Stimulated activated naive CD8-positive, alpha-beta T cell treated with anti-CD3 and anti-CD28 coated beads, Interleukin-15, Interleukin-2, amounts not matched to agents 100 ng/mL and 50 ng/mL, for 24 hours (primary cell): ENCODE measurements at regions not wholly inside any gene's neighbourhood (a gene's known extent, or its start where the extent isn't known, plus 50 kb on each side); places are given as distances from the start of the nearest gene placed in this dataset.
A peak's percentile ranks its signal among the peaks of the same experiment; 100 is the strongest.

Experiments used
- H3K27ac Mint-ChIP-seq: one replicate; pipeline ENCODE4 v1.8.0; 2021; ENCODE audit warnings: mild to moderate bottlenecking, mixed read lengths
- H3K27me3 Mint-ChIP-seq: one replicate; pipeline ENCODE4 v1.8.0; 2021; ENCODE audit warnings: mixed read lengths
- H3K36me3 Mint-ChIP-seq: one replicate; pipeline ENCODE4 v1.8.0; 2021; ENCODE audit warnings: low read depth, mixed read lengths
- H3K4me1 Mint-ChIP-seq: one replicate; pipeline ENCODE4 v1.8.0; 2021; ENCODE audit warnings: low read depth, mixed read lengths
- H3K4me3 Mint-ChIP-seq: one replicate; pipeline ENCODE4 v1.8.0; 2021; ENCODE audit warnings: mild to moderate bottlenecking, mixed read lengths
- H3K9me3 Mint-ChIP-seq: one replicate; pipeline ENCODE4 v1.8.0; 2021; ENCODE audit warnings: mixed read lengths

DNA sequence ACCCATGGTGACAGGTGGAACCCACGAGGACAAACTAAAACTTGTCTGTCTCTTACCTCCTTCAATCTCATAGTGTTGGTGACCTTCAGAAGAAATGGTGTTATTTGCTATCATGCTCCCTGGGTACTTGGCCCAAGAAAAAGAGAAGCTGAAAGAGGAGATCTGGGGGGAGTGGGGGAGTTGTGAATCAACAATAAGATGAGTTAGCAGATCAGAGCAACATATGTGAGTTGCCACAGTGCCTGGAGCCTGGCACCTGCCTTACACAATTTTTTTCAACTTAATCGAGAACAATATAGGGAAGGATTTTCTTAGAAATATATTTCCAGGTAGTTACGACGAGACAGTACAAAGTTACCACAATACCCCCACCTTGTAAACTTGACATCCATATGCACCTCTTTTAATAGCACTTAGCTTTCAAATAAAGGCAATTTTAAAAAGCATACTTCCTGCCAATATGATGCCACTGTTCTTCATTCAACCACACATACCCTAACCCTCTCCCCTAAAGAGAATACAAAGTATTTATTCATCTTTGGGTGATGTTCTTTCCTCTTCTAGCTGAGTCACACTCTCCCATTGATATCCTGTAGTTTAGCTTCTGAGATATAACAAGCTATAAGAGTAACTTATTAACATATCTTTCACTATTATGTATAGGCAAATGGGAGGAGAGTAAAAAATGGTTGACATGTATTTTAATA lies 424.1 kb upstream of the OR4E1 start:
- no peaks in the 10 kb centered on the region for H3K9me3 Mint-ChIP-seq
- H3K4me1 Mint-ChIP-seq, result peaks cover 55% of the 10 kb centered on the region
- H3K4me3 Mint-ChIP-seq, result peak overlapping the region; percentile 43
- H3K27me3 Mint-ChIP-seq, result no peaks in the 10 kb centered on the region
- H3K27ac Mint-ChIP-seq, result peak overlapping the region; percentile 79
- no peaks in the 10 kb centered on the region for H3K36me3 Mint-ChIP-seq

GRCh38 chr14:22097072-22097471 lies 423.5 kb upstream of the OR4E1 start:
- Mint-ChIP-seq H3K9me3 (no peaks in the 10 kb centered on the region), H3K4me1 (peaks cover 55% of the 10 kb centered on the region), H3K4me3 (peak overlapping the region; percentile 70), H3K27me3 (no peaks in the 10 kb centered on the region), H3K36me3 (no peaks in the 10 kb centered on the region), H3K27ac (peak overlapping the region; percentile 79)

DNA sequence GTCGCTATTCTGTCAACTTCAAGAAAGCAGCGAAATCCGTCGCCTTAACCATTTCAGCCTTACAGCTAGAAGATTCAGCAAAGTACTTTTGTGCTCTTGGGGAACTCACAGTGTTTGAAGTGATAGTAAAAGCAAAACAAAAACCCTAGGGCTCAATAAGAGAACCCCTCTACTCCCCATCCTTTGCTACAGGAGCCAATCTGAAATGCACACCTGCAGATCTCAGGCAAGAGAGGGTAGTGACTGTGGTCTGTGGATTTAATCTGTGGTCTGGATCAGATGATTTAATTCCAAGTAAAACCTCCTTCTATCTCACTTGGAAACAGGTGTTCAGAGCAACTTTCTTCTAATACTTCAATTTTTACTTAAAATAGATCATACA lies 422.9 kb upstream of the OR4E1 start:
- peak overlapping the region; percentile 58 for H3K27ac Mint-ChIP-seq
- H3K9me3 Mint-ChIP-seq, result no peaks in the 10 kb centered on the region
- H3K4me1 Mint-ChIP-seq, result peaks cover 55% of the 10 kb centered on the region
- no peaks in the 10 kb centered on the region for H3K36me3 Mint-ChIP-seq
- H3K27me3 Mint-ChIP-seq, result no peaks in the 10 kb centered on the region
- H3K4me3 Mint-ChIP-seq, result peak overlapping the region; percentile 70

- H3K4me1 Mint-ChIP-seq, result peaks cover 55% of the 10 kb centered on the region
These were observed 422.4 kb upstream of the OR4E1 start for GRCh38 chr14:22095860-22096513.

GRCh38 chr14:22089940-22090339 lies 416.3 kb upstream of the OR4E1 start:
- Mint-ChIP-seq H3K27ac (no peak overlapping the region), H3K9me3 (no peaks in the 10 kb centered on the region), H3K4me1 (peaks cover 10% of the 10 kb centered on the region), H3K36me3 (no peaks in the 10 kb centered on the region), H3K27me3 (no peaks in the 10 kb centered on the region), H3K4me3 (no peak overlapping the region)

More at GRCh38 chr14:22095860-22096513, 422.4 kb upstream of the OR4E1 start:
- Mint-ChIP-seq H3K4me3 (peak overlapping the region; percentile 70), H3K9me3 (no peaks in the 10 kb centered on the region), H3K27me3 (no peaks in the 10 kb centered on the region), H3K36me3 (no peaks in the 10 kb centered on the region), H3K27ac (peak overlapping the region; percentile 58)

DNA sequence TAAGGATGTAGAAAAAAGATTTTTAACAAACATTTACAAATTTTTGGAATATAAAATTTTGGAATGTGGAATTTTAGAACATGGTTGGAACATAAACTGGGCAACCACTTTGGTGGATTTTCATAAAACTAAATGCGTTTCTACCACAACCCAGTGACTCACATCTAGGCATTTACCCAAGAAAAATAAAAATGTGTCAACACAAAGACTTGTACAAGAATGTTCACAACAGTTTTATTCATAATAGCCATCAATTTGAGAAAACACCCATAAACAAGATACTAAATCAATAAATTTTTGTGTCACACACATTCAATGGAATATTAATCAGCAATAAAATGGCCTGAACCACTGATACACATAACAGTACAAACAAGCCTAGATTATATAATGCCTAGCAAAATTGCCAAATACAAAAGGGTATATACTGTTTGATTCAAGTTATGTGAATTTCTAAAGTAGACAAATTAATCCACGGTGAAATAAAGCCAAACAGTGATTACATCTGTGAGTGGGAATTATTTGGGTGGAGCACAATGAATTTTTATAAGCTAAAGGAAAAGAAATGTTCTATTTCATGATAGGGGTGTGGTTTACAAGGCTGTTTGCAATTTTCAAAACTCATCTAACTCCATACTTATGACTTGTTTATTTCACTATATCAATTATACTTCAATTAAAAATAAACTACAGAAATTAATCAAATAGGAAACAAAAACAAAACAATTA lies 415.2 kb upstream of the OR4E1 start:
- no peak overlapping the region for H3K4me3 Mint-ChIP-seq

DNA sequence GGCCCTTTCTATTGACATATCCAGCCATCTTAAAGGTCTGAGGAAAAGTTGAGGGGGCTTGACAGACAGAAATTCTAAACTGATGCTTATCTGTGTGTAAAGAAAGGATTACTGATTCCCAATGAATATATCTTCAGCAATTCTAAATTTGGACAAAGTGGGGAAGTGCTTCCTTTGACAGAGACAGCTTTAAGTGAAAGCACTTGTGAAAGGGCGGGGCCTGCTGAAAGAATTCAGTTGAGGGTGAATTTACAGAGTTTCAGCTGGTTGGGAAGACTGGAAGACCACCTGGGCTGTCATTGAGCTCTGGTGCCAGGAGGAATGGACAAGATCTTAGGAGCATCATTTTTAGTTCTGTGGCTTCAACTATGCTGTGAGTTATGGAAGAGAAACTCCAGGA lies 412.5 kb upstream of the OR4E1 start:
- H3K9me3 Mint-ChIP-seq, result no peaks in the 10 kb centered on the region
- peak overlapping the region; percentile 47 for H3K27ac Mint-ChIP-seq
- H3K4me1 Mint-ChIP-seq, result peaks cover 22% of the 10 kb centered on the region
- peaks cover 3% of the 10 kb centered on the region for H3K27me3 Mint-ChIP-seq
- peak overlapping the region; percentile 72 for H3K4me3 Mint-ChIP-seq
- no peaks in the 10 kb centered on the region for H3K36me3 Mint-ChIP-seq

More for the DNA sequence above, 415.2 kb upstream of the OR4E1 start:
- Mint-ChIP-seq H3K27me3 (peaks cover 3% of the 10 kb centered on the region), H3K36me3 (no peaks in the 10 kb centered on the region), H3K4me1 (peaks cover 16% of the 10 kb centered on the region), H3K27ac (no peak overlapping the region), H3K9me3 (no peaks in the 10 kb centered on the region)

DNA sequence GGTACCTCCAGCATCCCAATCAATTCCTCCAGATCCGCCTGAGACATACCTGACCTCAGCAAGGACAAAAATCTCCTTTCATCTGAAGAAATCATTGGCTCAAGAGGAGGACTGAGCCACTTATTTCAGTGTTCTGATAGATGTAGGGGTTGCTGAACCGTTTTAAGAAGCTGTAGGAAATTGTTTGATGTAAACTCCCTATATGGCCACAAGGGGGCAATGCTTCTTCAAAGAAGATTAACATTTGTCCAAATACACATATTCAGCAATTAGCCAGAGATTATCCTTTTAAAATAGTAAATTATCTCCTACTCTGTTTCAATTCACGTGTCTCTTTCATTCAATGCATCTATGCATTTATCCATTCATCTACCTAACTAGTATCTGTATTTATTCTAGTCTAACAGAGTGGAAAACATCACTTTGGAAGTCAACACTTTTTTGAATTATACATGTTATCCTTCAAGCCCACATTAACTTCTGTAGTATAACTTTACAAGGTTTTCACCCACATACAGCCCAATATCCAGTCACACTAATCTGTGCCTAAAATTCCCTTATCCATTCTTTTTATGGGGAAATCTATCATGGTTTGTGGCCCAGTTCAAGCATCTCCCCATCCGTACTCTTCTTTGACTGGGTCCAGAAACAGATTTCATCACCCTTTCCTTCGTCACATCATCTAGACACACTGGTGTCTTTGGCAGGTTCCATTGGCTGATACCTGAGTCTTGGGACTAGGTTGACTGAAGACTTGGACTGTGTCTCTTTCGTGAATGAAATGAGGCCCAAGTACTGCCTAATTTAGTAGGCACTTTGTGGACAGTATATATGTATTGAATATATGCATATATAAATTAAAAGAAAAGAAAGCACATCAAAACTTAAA lies 411.0 kb upstream of the OR4E1 start:
- peak overlapping the region; percentile 68 for H3K27ac Mint-ChIP-seq
- peak overlapping the region; percentile 49 for H3K4me3 Mint-ChIP-seq
- H3K36me3 Mint-ChIP-seq, result no peaks in the 10 kb centered on the region
- H3K9me3 Mint-ChIP-seq, result no peaks in the 10 kb centered on the region
- H3K4me1 Mint-ChIP-seq, result peaks cover 23% of the 10 kb centered on the region
- H3K27me3 Mint-ChIP-seq, result peaks cover 3% of the 10 kb centered on the region

DNA sequence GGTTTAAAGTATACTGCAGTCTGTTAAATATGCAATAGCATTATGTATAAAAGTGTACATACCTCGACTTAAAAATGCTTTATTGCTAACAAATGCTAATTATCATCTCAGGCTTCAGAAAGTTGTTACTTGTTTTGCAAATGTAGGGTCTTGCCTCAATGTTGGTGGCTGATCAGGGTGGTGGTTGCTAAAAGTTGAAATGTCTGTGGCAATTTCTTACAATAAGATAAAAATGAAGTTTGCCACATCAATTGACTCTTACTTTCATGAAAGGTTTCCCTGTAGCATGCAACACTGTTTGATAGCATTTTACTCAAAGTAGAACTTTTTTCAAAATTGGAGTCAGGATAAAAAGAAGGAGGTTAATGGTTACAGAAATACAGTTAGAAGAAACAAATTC lies 407.7 kb upstream of the OR4E1 start:
- H3K4me1 Mint-ChIP-seq, result peaks cover 29% of the 10 kb centered on the region
- no peaks in the 10 kb centered on the region for H3K36me3 Mint-ChIP-seq
- H3K27me3 Mint-ChIP-seq, result peaks cover 3% of the 10 kb centered on the region
- peak overlapping the region; percentile 17 for H3K4me3 Mint-ChIP-seq
- H3K27ac Mint-ChIP-seq, result no peak overlapping the region
- H3K9me3 Mint-ChIP-seq, result no peaks in the 10 kb centered on the region

DNA sequence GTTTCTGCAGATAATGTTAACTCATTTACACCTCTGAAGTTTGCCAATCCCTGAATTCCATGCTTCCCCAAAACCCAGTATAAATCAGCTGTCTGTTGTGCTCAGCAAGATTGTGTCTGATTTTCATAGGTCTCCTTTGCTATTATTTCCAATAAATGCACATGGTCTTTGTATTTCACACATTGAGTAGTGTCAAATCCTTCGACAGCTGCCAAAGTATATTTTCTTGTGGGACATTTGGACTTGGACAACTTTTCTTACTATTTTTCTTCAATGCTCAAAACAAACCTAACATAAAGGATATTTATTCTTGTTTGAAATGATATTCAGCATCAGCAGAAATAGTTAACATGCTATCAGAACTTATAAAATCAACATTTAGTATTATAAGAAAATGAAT lies 406.1 kb upstream of the OR4E1 start:
- Mint-ChIP-seq H3K9me3 (no peaks in the 10 kb centered on the region), H3K27ac (no peak overlapping the region), H3K27me3 (peaks cover 3% of the 10 kb centered on the region), H3K4me1 (peaks cover 26% of the 10 kb centered on the region), H3K4me3 (no peak overlapping the region), H3K36me3 (no peaks in the 10 kb centered on the region)

DNA sequence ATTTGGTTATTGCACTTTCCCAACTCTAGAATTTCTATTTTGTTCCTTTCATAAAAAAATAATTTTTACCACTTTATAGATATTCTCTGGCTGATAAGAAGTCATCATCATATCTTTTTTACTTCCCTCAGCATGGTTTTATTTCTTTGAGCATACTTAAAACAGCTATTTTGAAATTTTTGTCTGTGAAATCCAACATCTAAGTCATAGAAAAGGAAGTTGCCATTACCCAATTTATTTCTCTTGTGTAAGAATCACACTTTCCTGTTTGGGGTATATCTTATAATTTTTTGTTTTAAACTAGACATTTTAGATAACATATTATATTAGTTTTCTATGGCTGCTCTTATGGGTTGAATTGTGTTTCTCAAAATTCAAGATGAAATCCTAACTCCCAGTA lies 400.2 kb upstream of the OR4E1 start:
- Mint-ChIP-seq H3K9me3 (no peaks in the 10 kb centered on the region), H3K27ac (peak overlapping the region; percentile 71), H3K4me3 (no peak overlapping the region), H3K4me1 (peaks cover 43% of the 10 kb centered on the region), H3K36me3 (no peaks in the 10 kb centered on the region), H3K27me3 (no peaks in the 10 kb centered on the region)

- Mint-ChIP-seq H3K27me3 (peaks cover 3% of the 10 kb centered on the region), H3K9me3 (no peaks in the 10 kb centered on the region), H3K36me3 (no peaks in the 10 kb centered on the region), H3K4me3 (peak overlapping the region; percentile 86), H3K27ac (peak overlapping the region; percentile 90), H3K4me1 (peaks cover 35% of the 10 kb centered on the region)
These were observed 397.4 kb upstream of the OR4E1 start for GRCh38 chr14:22071006-22071405.

- H3K4me3 Mint-ChIP-seq, result peak overlapping the region; percentile 86
- H3K36me3 Mint-ChIP-seq, result no peaks in the 10 kb centered on the region
- H3K9me3 Mint-ChIP-seq, result no peaks in the 10 kb centered on the region
- peaks cover 42% of the 10 kb centered on the region for H3K4me1 Mint-ChIP-seq
- H3K27ac Mint-ChIP-seq, result peak overlapping the region; percentile 90
- peaks cover 3% of the 10 kb centered on the region for H3K27me3 Mint-ChIP-seq
These were observed 396.7 kb upstream of the OR4E1 start for GRCh38 chr14:22070119-22070982.

- Mint-ChIP-seq H3K27ac (no peak overlapping the region), H3K9me3 (no peaks in the 10 kb centered on the region), H3K4me3 (peak overlapping the region; percentile 33), H3K27me3 (peaks cover 8% of the 10 kb centered on the region), H3K36me3 (no peaks in the 10 kb centered on the region), H3K4me1 (peaks cover 12% of the 10 kb centered on the region)
These were observed 391.7 kb upstream of the OR4E1 start for GRCh38 chr14:22065347-22065746.
